H1 (cell line): ENCODE measurements at regions not wholly inside any gene's neighbourhood (a gene's known extent, or its start where the extent isn't known, plus 50 kb on each side); places are given as distances from the start of the nearest gene placed in this dataset.

Experiments used
- CTCF ChIA-PET: fragments of 300-600 bp; sonication (Branson Sonifier 250); formaldehyde crosslinking; loops from one replicate; lab custom pipeline; 2021; ENCODE audit not compliant: partially characterized antibody; lab: Charles Lee
- POLR2A ChIA-PET: fragments of 300-600 bp; sonication (Branson Sonifier 250); formaldehyde crosslinking; loops from one replicate; lab custom pipeline; 2021; ENCODE audit warnings: inconsistent platforms; ENCODE audit not compliant: partially characterized antibody; lab: Charles Lee
- DNase-seq, 2 experiments: peaks; one replicate each; pipeline versions ENCODE4 v3.0.0 to v3.0.0-alpha.2; 2010 to 2022; ENCODE audit warnings: low spot score in 2 of 2, low read depth in 1 of 2, mixed read lengths in 1 of 2
- FAIRE-seq: peaks from 2 replicates; lab custom pipeline; 2011; peaks lifted over from hg19 to GRCh38; lab: Jason Lieb, UNC
- H2AFZ ChIP-seq: 2 replicates; pipeline ENCODE4 v1.8.1; 2012; ENCODE audit warnings: low read length, inconsistent platforms
- H2AK5ac ChIP-seq: 2 replicates; pipeline ENCODE4 v1.6.1; 2013; ENCODE audit warnings: low read depth, low read length
- H2BK120ac ChIP-seq: replicated peaks from 2 replicates; pipeline ENCODE3; 2013; ENCODE audit warnings: low read depth, low read length, inconsistent platforms
- H2BK12ac ChIP-seq: 2 replicates; pipeline ENCODE4 v1.6.1; 2013; ENCODE audit warnings: low read depth, low read length
- H2BK15ac ChIP-seq: 2 replicates; pipeline ENCODE4 v1.6.1; 2013; ENCODE audit warnings: low read length
- H2BK20ac ChIP-seq: 2 replicates; pipeline ENCODE4 v1.6.1; 2013; ENCODE audit warnings: low read length
- H2BK5ac ChIP-seq: 2 replicates; pipeline ENCODE4 v1.6.1; 2013; ENCODE audit warnings: low read depth, low read length
- H3K14ac ChIP-seq: 2 replicates; pipeline ENCODE4 v1.6.1; 2013; ENCODE audit warnings: inconsistent platforms; ENCODE audit not compliant: insufficient read length
- H3K18ac ChIP-seq: 2 replicates; pipeline ENCODE4 v1.6.1; 2013; ENCODE audit warnings: low read length; ENCODE audit errors: extremely low read depth
- H3K23ac ChIP-seq: 2 replicates; pipeline ENCODE4 v1.6.1; 2013; ENCODE audit warnings: inconsistent platforms; ENCODE audit not compliant: insufficient read length
- H3K23me2 ChIP-seq: 2 replicates; pipeline ENCODE4 v1.6.1; 2013; ENCODE audit warnings: low read depth, low read length
- H3K27ac ChIP-seq: 2 replicates; pipeline ENCODE4 v1.6.1; 2011; ENCODE audit warnings: low read depth, low read length, inconsistent platforms
- H3K27me3 ChIP-seq, 4 experiments: replicated peaks in 1 of 4; 1 replicate in 1 of 4; 2 replicates in 3 of 4; pipeline versions ENCODE4 v1.6.1 to v1.8.1; 2011 to 2013; ENCODE audit warnings: low read length in 3 of 4, mild to moderate bottlenecking in 3 of 4, inconsistent platforms in 2 of 4, mixed read lengths in 2 of 4, moderate library complexity in 1 of 4; ENCODE audit not compliant: control insufficient read depth in 3 of 4, insufficient read depth in 3 of 4; ENCODE audit errors: extremely low read depth in 1 of 4
- H3K36me3 ChIP-seq, 4 experiments: 2 replicates each; pipeline versions ENCODE4 v1.6.1 to v1.8.1; 2011 to 2013; ENCODE audit warnings: mild to moderate bottlenecking in 4 of 4, low read length in 3 of 4, moderate library complexity in 2 of 4, control low read depth in 1 of 4, inconsistent platforms in 1 of 4; ENCODE audit not compliant: insufficient read depth in 4 of 4, control insufficient read depth in 2 of 4
- H3K4ac ChIP-seq: replicated peaks from 2 replicates; pipeline ENCODE3; 2013; ENCODE audit warnings: low read length, low read depth, mixed read lengths, inconsistent platforms; ENCODE audit not compliant: insufficient read length
- H3K4me1 ChIP-seq, 4 experiments: replicated peaks in 1 of 4; 1 replicate in 1 of 4; 2 replicates in 3 of 4; pipeline versions ENCODE4 v1.6.1 to v1.8.1; 2011 to 2013; ENCODE audit warnings: low read length in 3 of 4, inconsistent platforms in 2 of 4, mixed read lengths in 1 of 4; ENCODE audit not compliant: insufficient read depth in 4 of 4, control insufficient read depth in 3 of 4
- H3K4me2 ChIP-seq, 2 experiments: 2 replicates each; pipeline versions ENCODE4 v1.6.1 to v1.8.1; 2011 to 2013; ENCODE audit warnings: low read depth in 2 of 2, low read length in 2 of 2, control low read depth in 1 of 2, inconsistent platforms in 1 of 2, mild to moderate bottlenecking in 1 of 2; ENCODE audit not compliant: insufficient read depth in 1 of 2
- H3K4me3 ChIP-seq, 4 experiments: fragments of 200-600, 300-600 bp in 1 of 4; sonication (generic), shearing (Covaris generic), sonication (Bioruptor Twin) in 1 of 4; 2 replicates each; pipeline versions ENCODE4 v1.5.1 to v1.8.1; 2011 to 2016; ENCODE audit warnings: low read length in 4 of 4, low read depth in 3 of 4, control low read depth in 2 of 4, inconsistent platforms in 2 of 4, mild to moderate bottlenecking in 2 of 4, mixed read lengths in 1 of 4, moderate library complexity in 1 of 4; ENCODE audit not compliant: insufficient read depth in 2 of 4; ENCODE audit errors: extremely low read depth in 1 of 4
- H3K56ac ChIP-seq: replicated peaks from 2 replicates; pipeline ENCODE3; 2013; ENCODE audit warnings: low read depth, mild to moderate bottlenecking, mixed read lengths, low read length, inconsistent platforms; ENCODE audit not compliant: insufficient read length
- H3K79me1 ChIP-seq: 2 replicates; pipeline ENCODE4 v1.6.1; 2013; ENCODE audit warnings: low read depth, low read length, control low read depth
- H3K79me2 ChIP-seq, 2 experiments: 2 replicates each; pipeline versions ENCODE4 v1.6.1 to v1.8.1; 2012 to 2013; ENCODE audit warnings: low read length in 2 of 2, mild to moderate bottlenecking in 2 of 2, inconsistent platforms in 1 of 2; ENCODE audit not compliant: insufficient read depth in 2 of 2, control insufficient read depth in 1 of 2
- H3K9ac ChIP-seq, 4 experiments: replicated peaks in 1 of 4; 1 replicate in 1 of 4; 2 replicates in 3 of 4; pipeline versions ENCODE4 v1.6.1 to v1.8.1; 2011 to 2013; ENCODE audit warnings: low read depth in 3 of 4, low read length in 3 of 4, control low read depth in 2 of 4, mild to moderate bottlenecking in 2 of 4, moderate library complexity in 2 of 4, inconsistent platforms in 1 of 4; ENCODE audit errors: extremely low read depth in 1 of 4
- H3K9me3 ChIP-seq, 2 experiments: 2 replicates each; pipeline versions ENCODE4 v1.6.1 to v1.8.1; 2012 to 2013; ENCODE audit warnings: mild to moderate bottlenecking in 2 of 2, moderate library complexity in 2 of 2, control low read depth in 1 of 2, inconsistent platforms in 1 of 2, low read depth in 1 of 2, low read length in 1 of 2, mixed read lengths in 1 of 2; ENCODE audit not compliant: insufficient read depth in 2 of 2
- H4K20me1 ChIP-seq, 2 experiments: replicated peaks in 1 of 2; 2 replicates each; pipeline versions ENCODE3 to v1.8.1; 2011 to 2013; ENCODE audit warnings: inconsistent platforms in 2 of 2, low read length in 2 of 2, mild to moderate bottlenecking in 1 of 2; ENCODE audit not compliant: insufficient read depth in 2 of 2, control insufficient read depth in 1 of 2
- H4K5ac ChIP-seq: 2 replicates; pipeline ENCODE4 v1.6.1; 2013; ENCODE audit warnings: low read length, low read depth, mixed read lengths, inconsistent platforms; ENCODE audit not compliant: insufficient read length
- H4K8ac ChIP-seq: 2 replicates; pipeline ENCODE4 v1.8.0; 2013; ENCODE audit warnings: mild to moderate bottlenecking, moderate library complexity, low read length, inconsistent platforms; ENCODE audit not compliant: insufficient read depth; ENCODE audit errors: extremely low read depth
- H4K91ac ChIP-seq: replicated peaks from 2 replicates; pipeline ENCODE3; 2013; ENCODE audit warnings: low read length, mixed read lengths, inconsistent platforms; ENCODE audit not compliant: insufficient read length
- BRCA1 ChIP-seq: IDR thresholded peaks from 2 replicates; pipeline ENCODE4 v1.6.1; 2012; ENCODE audit warnings: low read depth, low read length, improper control_type of control experiment
- CBX8 ChIP-seq: fragments of 300-800, 300-1000 bp; sonication (generic); IDR thresholded peaks from 2 replicates; pipeline ENCODE4 v1.7.1; 2016; ENCODE audit warnings: low read depth, low read length, borderline replicate concordance
- EGR1 ChIP-seq: IDR thresholded peaks from 2 replicates; pipeline ENCODE4 v1.6.1; 2011; ENCODE audit warnings: low read depth, low read length, borderline replicate concordance
- FOSL1 ChIP-seq: IDR thresholded peaks from 2 replicates; pipeline ENCODE4 v1.6.1; 2011; ENCODE audit warnings: mild to moderate bottlenecking, low read depth, low read length, moderate library complexity; ENCODE audit not compliant: insufficient read depth
- JUND ChIP-seq: IDR thresholded peaks from 2 replicates; pipeline ENCODE4 v1.6.1; 2011; ENCODE audit warnings: mild to moderate bottlenecking, improper control_type of control experiment, low read length
- KDM4A ChIP-seq: IDR thresholded peaks from one replicate; pipeline ENCODE4 v1.7.1; 2012; ENCODE audit warnings: low read depth, mild to moderate bottlenecking, moderate library complexity, low read length, inconsistent platforms; ENCODE audit not compliant: severe bottlenecking
- PHF8 ChIP-seq: fragments of 200-600 bp; sonication (generic); conservative IDR thresholded peaks from 2 replicates; pipeline ENCODE4 v1.7.1; 2012; ENCODE audit warnings: low read depth, mild to moderate bottlenecking, inconsistent platforms, low read length, moderate library complexity
- RAD21 ChIP-seq, 2 experiments: IDR thresholded peaks in 1 of 2; conservative IDR thresholded peaks in 1 of 2; 2 replicates each; pipeline ENCODE4 v1.6.1; 2011; ENCODE audit warnings: low read depth in 2 of 2, low read length in 2 of 2, improper control_type of control experiment in 1 of 2, inconsistent platforms in 1 of 2, mild to moderate bottlenecking in 1 of 2, moderate library complexity in 1 of 2
- SIX5 ChIP-seq: IDR thresholded peaks from 2 replicates; pipeline ENCODE4 v1.6.1; 2011; ENCODE audit warnings: mild to moderate bottlenecking, low read depth, low read length
- SP4 ChIP-seq: IDR thresholded peaks from 2 replicates; pipeline ENCODE4 v1.6.1; 2012; ENCODE audit warnings: low read length, inconsistent platforms
- TBP ChIP-seq: IDR thresholded peaks from 2 replicates; pipeline ENCODE4 v1.6.1; 2011; ENCODE audit warnings: low read depth, low read length, improper control_type of control experiment
- ZNF274 ChIP-seq: IDR thresholded peaks from 2 replicates; pipeline ENCODE4 v1.7.0; 2012; ENCODE audit warnings: low read length, borderline replicate concordance; ENCODE audit errors: extremely low read depth
- WGBS, 2 experiments: shearing (Covaris generic) in 1 of 2; methylation state at CpG; one replicate each; pipeline versions ENCODE4 v1.1.6 to v1.1.7; 2013 to 2015; ENCODE audit warnings: low lambda C conversion rate in 2 of 2, mixed read lengths in 2 of 2, inconsistent platforms in 1 of 2, low coverage in 1 of 2, missing lambda C conversion rate in 1 of 2; ENCODE audit not compliant: insufficient replicate concordance in 2 of 2, insufficient coverage in 1 of 2, insufficient read length in 1 of 2; ENCODE audit errors: extremely low coverage in 1 of 2, missing lambda C conversion rate in 1 of 2; 5-methylcytosine and 5-hydroxymethylcytosine counted together
- TF ChIP-seq, protein P1 (sequence below): IDR thresholded peaks from 2 replicates; pipeline ENCODE4 v1.6.1; 2012; ENCODE audit warnings: low read length, inconsistent platforms

- H3K18ac ChIP-seq: no peak overlapping the region
- H4K20me1 ChIP-seq: no peaks in the 10 kb centered on the region
- H3K27me3 ChIP-seq: no peaks in the 10 kb centered on the region
- H3K23ac ChIP-seq: no peak overlapping the region
- FAIRE-seq (no peak), DNase-seq (no peak)
- H3K9me3 ChIP-seq: peaks cover 0 to 2% of the 10 kb centered on the region in 2 experiments; a peak in 1 of 4 replicates
- H3K9ac ChIP-seq: no peak overlapping the region
- H3K4ac ChIP-seq: no peak overlapping the region
- no peak overlapping the region for H2BK120ac ChIP-seq
- no peak overlapping the region for H2BK12ac ChIP-seq
- H3K23me2 ChIP-seq: no peaks in the 10 kb centered on the region
- H3K27ac ChIP-seq: no peak overlapping the region
- H4K5ac ChIP-seq: no peak overlapping the region
- no peak overlapping the region for H4K91ac ChIP-seq
- no peaks in the 10 kb centered on the region for H3K79me1 ChIP-seq
- ChIA-PET POLR2A (no interaction called here), CTCF (no interaction called here)
- H2AK5ac ChIP-seq: no peak overlapping the region
- H2AFZ ChIP-seq: no peak overlapping the region
- no peaks in the 10 kb centered on the region for H3K36me3 ChIP-seq
- H3K79me2 ChIP-seq: no peaks in the 10 kb centered on the region
- TF ChIP-seq, protein P1, sequence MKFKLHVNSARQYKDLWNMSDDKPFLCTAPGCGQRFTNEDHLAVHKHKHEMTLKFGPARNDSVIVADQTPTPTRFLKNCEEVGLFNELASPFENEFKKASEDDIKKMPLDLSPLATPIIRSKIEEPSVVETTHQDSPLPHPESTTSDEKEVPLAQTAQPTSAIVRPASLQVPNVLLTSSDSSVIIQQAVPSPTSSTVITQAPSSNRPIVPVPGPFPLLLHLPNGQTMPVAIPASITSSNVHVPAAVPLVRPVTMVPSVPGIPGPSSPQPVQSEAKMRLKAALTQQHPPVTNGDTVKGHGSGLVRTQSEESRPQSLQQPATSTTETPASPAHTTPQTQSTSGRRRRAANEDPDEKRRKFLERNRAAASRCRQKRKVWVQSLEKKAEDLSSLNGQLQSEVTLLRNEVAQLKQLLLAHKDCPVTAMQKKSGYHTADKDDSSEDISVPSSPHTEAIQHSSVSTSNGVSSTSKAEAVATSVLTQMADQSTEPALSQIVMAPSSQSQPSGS: no peak
- TF ChIP-seq SP4 (no peak), FOSL1 (no peak), ZNF274 (no peak), PHF8 (no peak), TBP (no peak), KDM4A (no peak), SIX5 (no peak), BRCA1 (no peak), JUND (no peak), EGR1 (no peak), CBX8 (no peak), RAD21 (IDR thresholded peaks at IDR 0.05 in 1 of 2, conservative IDR thresholded peaks at IDR 0.05 in 1 of 2; ENCODE audit: low read depth in 2 of 2, low read length in 2 of 2) (no peak)
- WGBS, 2 experiments: 89% methylated on average over 4 of the region's 4 CpGs; no CpG with 5 or more reads in 1 of the 2 experiments
- no peak overlapping the region for H2BK15ac ChIP-seq
- no peak overlapping the region for H3K14ac ChIP-seq
- no peak overlapping the region for H2BK20ac ChIP-seq
- no peak overlapping the region for H3K4me2 ChIP-seq
- no peak overlapping the region for H2BK5ac ChIP-seq
- no peak overlapping the region for H3K4me3 ChIP-seq
- H3K56ac ChIP-seq: no peak overlapping the region
- H3K4me1 ChIP-seq: peaks cover 0 to 3% (median 1%) of the 10 kb centered on the region in 4 experiments; a peak in 2 of 7 replicates
- no peak overlapping the region for H4K8ac ChIP-seq
These were observed 781.0 kb downstream of the LIG4 start for GRCh38 chr13:107434347-107434746.
